Parathyroid adenoma (tissue), 2 donors: ENCODE measurements at regions not wholly inside any gene's neighbourhood (a gene's known extent, or its start where the extent isn't known, plus 50 kb on each side); places are given as distances from the start of the nearest gene placed in this dataset.
A peak's percentile ranks its signal among the peaks of the same experiment; 100 is the strongest.

Experiments
- H2AFZ ChIP-seq: fragments of 300-600 bp; sonication (generic); one replicate; pipeline ENCODE4 v1.7.0; 2017; ENCODE audit warnings: antibody characterized with exemption, mild to moderate bottlenecking
- H3K27ac ChIP-seq: fragments of 300-600 bp; sonication (generic); one replicate; pipeline ENCODE4 v1.7.0; 2017
- H3K27me3 ChIP-seq: fragments of 300-600 bp; sonication (generic); one replicate; pipeline ENCODE4 v1.7.0; 2017; ENCODE audit warnings: low read length; ENCODE audit not compliant: control insufficient read depth, insufficient read depth
- H3K36me3 ChIP-seq: fragments of 300-600 bp; sonication (generic); one replicate; pipeline ENCODE4 v1.7.0; 2017; ENCODE audit warnings: low read length; ENCODE audit not compliant: control insufficient read depth, insufficient read depth
- H3K4me1 ChIP-seq: fragments of 300-600 bp; sonication (generic); one replicate; pipeline ENCODE4 v1.7.0; 2017; ENCODE audit warnings: control low read depth
- H3K4me2 ChIP-seq: fragments of 300-600 bp; sonication (generic); one replicate; pipeline ENCODE4 v1.7.0; 2017; ENCODE audit warnings: low read length
- H3K4me3 ChIP-seq: fragments of 300-600 bp; sonication (generic); one replicate; pipeline ENCODE4 v1.7.0; 2017; ENCODE audit warnings: low read depth, low read length
- H3K79me2 ChIP-seq: fragments of 300-600 bp; sonication (generic); one replicate; pipeline ENCODE4 v1.7.0; 2017; ENCODE audit warnings: control low read depth
- H3K9ac ChIP-seq: fragments of 300-600 bp; sonication (generic); one replicate; pipeline ENCODE4 v1.7.0; 2017; ENCODE audit warnings: mild to moderate bottlenecking
- H3K9me3 ChIP-seq: fragments of 300-600 bp; sonication (generic); one replicate; pipeline ENCODE4 v1.7.0; 2017; ENCODE audit warnings: low read length; ENCODE audit not compliant: control insufficient read depth
- CTCF ChIP-seq: fragments of 300-600 bp; sonication (generic); IDR thresholded peaks from one replicate; pipeline ENCODE4 v1.7.0; 2017; ENCODE audit warnings: antibody characterized with exemption, mild to moderate bottlenecking
- donor health status: primary hyperparathyroidism.

DNA sequence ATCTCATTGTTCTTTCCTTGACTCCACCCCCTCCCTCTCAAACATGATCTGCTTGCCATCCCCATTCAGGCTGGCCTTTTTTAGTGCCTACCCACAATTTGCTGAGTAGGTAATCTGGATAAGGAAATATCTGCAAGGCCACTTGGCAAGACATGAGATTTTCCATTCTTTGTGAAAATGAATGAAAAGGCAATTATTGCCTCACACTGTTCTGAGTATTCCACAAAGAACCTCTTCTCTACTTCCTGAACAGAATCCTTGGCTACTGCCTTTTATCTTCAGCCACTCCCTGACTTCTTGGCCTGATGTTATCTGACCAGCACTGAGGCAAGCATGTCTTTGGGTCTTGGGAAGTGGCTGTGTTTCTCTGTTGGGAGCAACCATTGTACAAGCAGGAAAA lies 263.2 kb upstream of the ATP2B1 start:
- no peak for TF ChIP-seq CTCF
- Histone ChIP-seq H3K9me3 (no peaks in the 10 kb centered on the region), H3K4me1 (peaks cover 4% of the 10 kb centered on the region), H3K27ac (no peak overlapping the region), H3K27me3 (no peaks in the 10 kb centered on the region), H3K79me2 (no peaks in the 10 kb centered on the region), H2AFZ (peak overlapping the region; percentile 10), H3K36me3 (no peaks in the 10 kb centered on the region), H3K4me2 (peak overlapping the region; percentile 22), H3K9ac (no peak overlapping the region), H3K4me3 (no peak overlapping the region)

DNA sequence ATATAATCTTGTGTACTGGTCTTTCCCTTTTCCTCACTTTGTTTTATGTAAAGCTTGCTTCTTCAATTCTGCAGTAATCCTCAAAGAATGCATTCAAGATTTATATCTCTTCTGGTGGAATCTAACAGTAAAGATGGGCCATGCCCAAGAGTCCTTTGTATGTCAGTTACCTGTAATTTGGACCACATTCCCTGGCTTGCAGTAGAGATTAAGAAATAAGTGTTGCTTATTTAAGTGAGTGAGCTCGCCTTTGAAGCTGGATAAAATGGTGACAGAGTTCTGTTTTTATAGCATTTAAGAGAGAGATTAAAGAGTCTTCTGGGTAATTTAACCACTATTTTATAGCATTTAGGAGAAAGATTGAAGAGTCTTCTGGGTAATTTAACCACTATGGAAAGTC lies 262.1 kb upstream of the ATP2B1 start:
- H3K79me2 ChIP-seq: no peaks in the 10 kb centered on the region
- no peaks in the 10 kb centered on the region for H3K27me3 ChIP-seq
- H3K4me1 ChIP-seq: peaks cover 4% of the 10 kb centered on the region
- no peak overlapping the region for H3K4me3 ChIP-seq
- no peak overlapping the region for H3K27ac ChIP-seq
- H3K36me3 ChIP-seq: no peaks in the 10 kb centered on the region
- H3K9ac ChIP-seq: no peak overlapping the region
- H3K4me2 ChIP-seq: no peak overlapping the region
- no peaks in the 10 kb centered on the region for H3K9me3 ChIP-seq
- no peak overlapping the region for H2AFZ ChIP-seq
- TF ChIP-seq CTCF: no peak

DNA sequence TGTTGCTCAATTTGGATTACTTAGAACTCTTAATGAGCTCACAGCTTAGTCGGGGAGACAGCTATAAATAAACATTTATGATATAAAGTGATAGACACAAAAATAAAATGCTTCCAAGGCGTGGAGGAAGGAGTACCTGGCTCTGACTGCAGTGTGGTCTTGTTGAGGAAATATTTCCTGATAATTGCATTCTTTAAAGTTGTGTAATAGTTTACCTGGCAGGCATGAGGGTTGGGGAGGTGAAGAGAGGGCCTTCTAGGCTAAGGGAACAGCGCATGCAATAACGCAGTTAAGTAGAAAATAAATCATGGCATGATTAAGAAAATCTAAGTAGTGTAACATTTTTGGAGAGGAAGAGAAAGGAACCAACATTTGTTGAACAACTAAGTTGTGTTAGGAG lies 260.5 kb upstream of the ATP2B1 start:
- H3K36me3 ChIP-seq: no peaks in the 10 kb centered on the region
- H3K4me1 ChIP-seq: peaks cover 4% of the 10 kb centered on the region
- TF ChIP-seq CTCF: no peak
- H2AFZ ChIP-seq: no peak overlapping the region
- H3K9me3 ChIP-seq: no peaks in the 10 kb centered on the region
- H3K4me2 ChIP-seq: no peak overlapping the region
- no peaks in the 10 kb centered on the region for H3K79me2 ChIP-seq
- no peak overlapping the region for H3K27ac ChIP-seq
- no peaks in the 10 kb centered on the region for H3K27me3 ChIP-seq
- H3K9ac ChIP-seq: no peak overlapping the region
- no peak overlapping the region for H3K4me3 ChIP-seq

- Histone ChIP-seq H3K79me2 (no peaks in the 10 kb centered on the region), H3K27me3 (no peaks in the 10 kb centered on the region), H3K4me2 (no peak overlapping the region), H3K4me1 (peaks cover 4% of the 10 kb centered on the region), H3K27ac (no peak overlapping the region), H2AFZ (no peak overlapping the region), H3K36me3 (no peaks in the 10 kb centered on the region), H3K9ac (no peak overlapping the region), H3K9me3 (no peaks in the 10 kb centered on the region), H3K4me3 (no peak overlapping the region)
- TF ChIP-seq CTCF: no peak
These were observed 259.6 kb upstream of the ATP2B1 start for GRCh38 chr12:89968151-89968700.

- Histone ChIP-seq H2AFZ (no peak overlapping the region), H3K9ac (no peak overlapping the region), H3K79me2 (no peaks in the 10 kb centered on the region), H3K9me3 (no peaks in the 10 kb centered on the region), H3K27ac (no peak overlapping the region), H3K36me3 (no peaks in the 10 kb centered on the region), H3K4me1 (peaks cover 3% of the 10 kb centered on the region), H3K4me3 (no peak overlapping the region), H3K4me2 (no peak overlapping the region), H3K27me3 (no peaks in the 10 kb centered on the region)
- no peak for TF ChIP-seq CTCF
These were observed 258.0 kb upstream of the ATP2B1 start for GRCh38 chr12:89966495-89967240.
